ENCODE measurements at regions not wholly inside any gene's neighbourhood (a gene's known extent, or its start where the extent isn't known, plus 50 kb on each side); places are given as distances from the start of the nearest gene placed in this dataset.
A peak's percentile ranks its signal among the peaks of the same experiment; 100 is the strongest.

GRCh38 chr9:124126648-124127646 is 115.4 kb downstream of the LHX2 start:
- H3K27ac ChIP-seq (ENCODE audit: low read length) = peak overlapping the region; percentile 79
- H3K27me3 ChIP-seq (ENCODE audit: control insufficient read depth, insufficient read depth, low read length) = no peaks in the 10 kb centered on the region
- no peaks in the 10 kb centered on the region for H3K36me3 ChIP-seq (ENCODE audit: control insufficient read depth, insufficient read depth, low read length)
- H3K4me3 ChIP-seq (ENCODE audit: low read depth in 2 of 2, low read length in 2 of 2) = no peak overlapping the region
- in situ Hi-C loops (cut with HindIII; ENCODE audit: low pct_unique_long_range_greater_than_20kb, low sequenced_read_pairs) = no loop called here
- peak; percentile 90 for TF ChIP-seq CTCF (IDR thresholded peaks at IDR 0.05)
- no peak for TF ChIP-seq TCF7L2 (IDR thresholded peaks at IDR 0.05; ENCODE audit: low read depth, low read length)
- no peak for TF ChIP-seq POLR2AphosphoS5 (IDR thresholded peaks at IDR 0.05; ENCODE audit: low read depth, low read length)
- no peak for TF ChIP-seq SIN3A (IDR thresholded peaks at IDR 0.05; ENCODE audit: borderline replicate concordance, insufficient read depth, low read depth, low read length)
- no peak for TF ChIP-seq REST (IDR thresholded peaks at IDR 0.05; ENCODE audit: insufficient read depth in 1 of 2, low read depth in 2 of 2, low read length in 1 of 2)
- peaks cover 18% of the 10 kb centered on the region for H3K4me1 ChIP-seq (ENCODE audit: control insufficient read depth, insufficient read depth, low read length)
- intact Hi-C loops (cut with micrococcal nuclease; ENCODE audit: unreplicated experiment) = loop anchor here (5.0 to 10.0 kb wide), 2 partner anchors 135 to 188 kb away; no protein-coding TSS in a partner anchor
- no peaks in the 10 kb centered on the region for H3K9me3 ChIP-seq (ENCODE audit: control insufficient read depth, insufficient read depth, low read depth, low read length)
- CTCF ChIA-PET = interaction anchor here (0.6 kb wide), 2 partner anchors 85 to 1716 kb away, joined by 3 read pairs; no protein-coding TSS in a partner anchor
- BruUV-seq (replicated peaks) = no TSS peak
- POLR2A ChIA-PET = no interaction called here
- ATAC-seq = peak; percentile 79
- peak; percentile 57 for DNase-seq (ENCODE audit: low read depth, low spot score)

- no peak for TF ChIP-seq TCF7L2 (IDR thresholded peaks at IDR 0.05; ENCODE audit: low read depth, low read length)
- no peak for TF ChIP-seq REST (IDR thresholded peaks at IDR 0.05; ENCODE audit: insufficient read depth in 1 of 2, low read depth in 2 of 2, low read length in 1 of 2)
- TF ChIP-seq SIN3A (IDR thresholded peaks at IDR 0.05; ENCODE audit: borderline replicate concordance, insufficient read depth, low read depth, low read length) = 0 out of 2 replicates have a peak, but pooled peaks have one; percentile 40
- TF ChIP-seq POLR2AphosphoS5 (IDR thresholded peaks at IDR 0.05; ENCODE audit: low read depth, low read length) = no peak
- TF ChIP-seq CTCF (IDR thresholded peaks at IDR 0.05) = no peak
- Histone ChIP-seq H3K27ac (ENCODE audit: low read length) (peak overlapping the region; percentile 79), H3K9me3 (ENCODE audit: control insufficient read depth, insufficient read depth, low read depth, low read length) (no peaks in the 10 kb centered on the region), H3K4me3 (ENCODE audit: low read depth in 2 of 2, low read length in 2 of 2) (no peak overlapping the region), H3K36me3 (ENCODE audit: control insufficient read depth, insufficient read depth, low read length) (no peaks in the 10 kb centered on the region), H3K4me1 (ENCODE audit: control insufficient read depth, insufficient read depth, low read length) (peaks cover 22% of the 10 kb centered on the region), H3K27me3 (ENCODE audit: control insufficient read depth, insufficient read depth, low read length) (no peaks in the 10 kb centered on the region)
- no peak for DNase-seq (ENCODE audit: low read depth, low spot score)
- in situ Hi-C loops (cut with HindIII; ENCODE audit: low pct_unique_long_range_greater_than_20kb, low sequenced_read_pairs) (no loop called here), intact Hi-C loops (cut with micrococcal nuclease; ENCODE audit: unreplicated experiment) (loop anchor here (5.0 to 10.0 kb wide), 2 partner anchors 134 to 186 kb away; no protein-coding TSS in a partner anchor)
- no TSS peak for BruUV-seq (replicated peaks)
- ChIA-PET CTCF (no interaction called here), POLR2A (no interaction called here)
- peak; percentile 54 for ATAC-seq
Measured at GRCh38 chr9:124128568-124129166, 117.1 kb downstream of the LHX2 start.
